ENCODE measurements at regions not wholly inside any gene's neighbourhood (a gene's known extent, or its start where the extent isn't known, plus 50 kb on each side); places are given as distances from the start of the nearest gene placed in this dataset.

DNA sequence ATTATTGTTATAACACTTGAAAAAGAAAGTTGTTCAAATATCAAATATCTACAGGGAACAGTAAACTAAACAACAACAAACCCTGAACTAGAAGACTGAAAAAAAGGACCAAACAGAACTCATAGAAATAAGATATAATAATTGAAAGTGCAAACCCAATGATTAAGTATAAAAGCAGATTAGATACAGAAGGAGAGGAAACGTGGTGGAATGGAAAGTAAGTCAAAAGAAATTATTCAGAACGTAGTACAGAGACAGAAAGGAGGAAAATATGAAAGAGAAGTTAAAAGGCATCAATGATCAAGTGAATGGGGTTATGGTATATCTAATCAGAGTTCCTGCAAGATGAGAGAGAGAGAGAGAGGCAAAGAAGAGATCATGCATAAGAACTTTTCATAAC is 174.2 kb upstream of the DACH1 start (continued):
- TF ChIP-seq NFIC (IDR thresholded peaks at IDR 0.05; ENCODE audit: low read depth, low read length) (no peak), FOXM1 (IDR thresholded peaks at IDR 0.05; ENCODE audit: low read depth, low read length) (no peak), STAT1 (conservative IDR thresholded peaks at IDR 0.05) (no peak), ZNF592 (IDR thresholded peaks at IDR 0.05) (no peak), RUNX3 (IDR thresholded peaks at IDR 0.05; ENCODE audit: low read length) (no peak)
- TF ChIP-seq, protein P1, sequence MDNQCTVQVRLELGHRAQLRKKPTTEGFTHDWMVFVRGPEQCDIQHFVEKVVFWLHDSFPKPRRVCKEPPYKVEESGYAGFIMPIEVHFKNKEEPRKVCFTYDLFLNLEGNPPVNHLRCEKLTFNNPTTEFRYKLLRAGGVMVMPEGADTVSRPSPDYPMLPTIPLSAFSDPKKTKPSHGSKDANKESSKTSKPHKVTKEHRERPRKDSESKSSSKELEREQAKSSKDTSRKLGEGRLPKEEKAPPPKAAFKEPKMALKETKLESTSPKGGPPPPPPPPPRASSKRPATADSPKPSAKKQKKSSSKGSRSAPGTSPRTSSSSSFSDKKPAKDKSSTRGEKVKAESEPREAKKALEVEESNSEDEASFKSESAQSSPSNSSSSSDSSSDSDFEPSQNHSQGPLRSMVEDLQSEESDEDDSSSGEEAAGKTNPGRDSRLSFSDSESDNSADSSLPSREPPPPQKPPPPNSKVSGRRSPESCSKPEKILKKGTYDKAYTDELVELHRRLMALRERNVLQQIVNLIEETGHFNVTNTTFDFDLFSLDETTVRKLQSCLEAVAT (IDR thresholded peaks at IDR 0.05) = no peak
- TF ChIP-seq, protein P2, sequence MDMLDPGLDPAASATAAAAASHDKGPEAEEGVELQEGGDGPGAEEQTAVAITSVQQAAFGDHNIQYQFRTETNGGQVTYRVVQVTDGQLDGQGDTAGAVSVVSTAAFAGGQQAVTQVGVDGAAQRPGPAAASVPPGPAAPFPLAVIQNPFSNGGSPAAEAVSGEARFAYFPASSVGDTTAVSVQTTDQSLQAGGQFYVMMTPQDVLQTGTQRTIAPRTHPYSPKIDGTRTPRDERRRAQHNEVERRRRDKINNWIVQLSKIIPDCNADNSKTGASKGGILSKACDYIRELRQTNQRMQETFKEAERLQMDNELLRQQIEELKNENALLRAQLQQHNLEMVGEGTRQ (IDR thresholded peaks at IDR 0.05; ENCODE audit: borderline replicate concordance, low read depth, low read length) = no peak

- in situ Hi-C loops (cut with MboI) (no loop called here), intact Hi-C loops (cut with micrococcal nuclease; ENCODE audit: unreplicated experiment) (no loop called here)
- POLR2A ChIA-PET = no interaction called here
- no peak overlapping the region for H3K4me2 ChIP-seq (ENCODE audit: control insufficient read depth, insufficient read depth)
- H3K4me3 ChIP-seq = no peak overlapping the region
- no peak overlapping the region for H3K9ac ChIP-seq (ENCODE audit: control insufficient read depth, insufficient read depth, low read length)
- H2AFZ ChIP-seq (ENCODE audit: control insufficient read depth, low read depth, low read length) = no peak overlapping the region
- H3K36me3 ChIP-seq (ENCODE audit: control insufficient read depth in 2 of 2, insufficient read depth in 2 of 2, low read length in 1 of 2) = no peaks in the 10 kb centered on the region
- SMC1A ChIA-PET (ENCODE audit: uncharacterized antibody, unreplicated experiment) = no interaction called here
- DNase-seq (ENCODE audit: low read depth, low spot score) (no peak), ATAC-seq (no peak), FAIRE-seq (no peak)
- no peaks in the 10 kb centered on the region for H3K27me3 ChIP-seq (replicated peaks in 1 of 2; ENCODE audit: control insufficient read depth in 2 of 2, insufficient read depth in 2 of 2, low read length in 1 of 2)
- H3K4me1 ChIP-seq (ENCODE audit: control insufficient read depth, insufficient read depth, low read length) = no peaks in the 10 kb centered on the region
- no peaks in the 10 kb centered on the region for H3K9me3 ChIP-seq (replicated peaks; ENCODE audit: control insufficient read depth, insufficient read depth, low read length)
- CTCF ChIA-PET = no interaction called here
- RAD21 ChIA-PET (ENCODE audit: unreplicated experiment) = no interaction called here
- no TSS peak for BruUV-seq (replicated peaks)
- H4K20me1 ChIP-seq (ENCODE audit: control insufficient read depth, insufficient read depth) = no peaks in the 10 kb centered on the region
- H3K79me2 ChIP-seq (ENCODE audit: control insufficient read depth, insufficient read depth, low read length) = no peaks in the 10 kb centered on the region
- 11% methylated on average over 3 of the region's 3 CpGs for WGBS (ENCODE audit: insufficient coverage, insufficient replicate concordance, low lambda C conversion rate, missing lambda C conversion rate)
- no peak overlapping the region for H3K27ac ChIP-seq (ENCODE audit: control insufficient read depth, insufficient read depth)
- TF ChIP-seq SPI1 (IDR thresholded peaks at IDR 0.05; ENCODE audit: borderline replicate concordance, insufficient read depth, low read depth, low read length) = no peak
- no peak for TF ChIP-seq ZBED1 (IDR thresholded peaks at IDR 0.05; ENCODE audit: borderline replicate concordance)
- TF ChIP-seq SP1 (IDR thresholded peaks at IDR 0.05; ENCODE audit: low read depth, low read length) = no peak
- TF ChIP-seq ATF2 (IDR thresholded peaks at IDR 0.05; ENCODE audit: low read length) = no peak
- TF ChIP-seq MEF2A (IDR thresholded peaks at IDR 0.05; ENCODE audit: insufficient read depth, low read depth, low read length) = no peak
- TF ChIP-seq TBL1XR1 (IDR thresholded peaks at IDR 0.05; ENCODE audit: low read depth, low read length) = no peak
- TF ChIP-seq, protein P2 (IDR thresholded peaks at IDR 0.05; ENCODE audit: borderline replicate concordance, low read depth, low read length) = no peak
- TF ChIP-seq BRCA1 (IDR thresholded peaks at IDR 0.05; ENCODE audit: low read depth, low read length) = no peak
- no peak for TF ChIP-seq GATAD2B (conservative IDR thresholded peaks at IDR 0.05; ENCODE audit: low read depth)
- no peak for TF ChIP-seq SIN3A (IDR thresholded peaks at IDR 0.05; ENCODE audit: low read depth, low read length)
These were observed 172.1 kb upstream of the DACH1 start for GRCh38 chr13:72039126-72039525.
